Trophoblast cell (in vitro differentiated cells and primary cell): ENCODE measurements at regions not wholly inside any gene's neighbourhood (a gene's known extent, or its start where the extent isn't known, plus 50 kb on each side); places are given as distances from the start of the nearest gene placed in this dataset.

Source experiments
- DNase-seq, 2 donors: peaks; one replicate each; pipeline ENCODE4 v3.0.0-alpha.2; 2016
- H2AFZ ChIP-seq: 2 replicates; pipeline ENCODE4 v1.6.1; 2013; ENCODE audit warnings: low read length, moderate library complexity, mild to moderate bottlenecking; ENCODE audit not compliant: insufficient read depth, poor library complexity
- H2AK5ac ChIP-seq: 2 replicates; pipeline ENCODE4 v1.6.1; 2013; ENCODE audit warnings: mild to moderate bottlenecking, low read length
- H2BK120ac ChIP-seq: 2 replicates; pipeline ENCODE4 v1.6.1; 2013; ENCODE audit warnings: low read length, mild to moderate bottlenecking, moderate library complexity; ENCODE audit not compliant: insufficient read depth, poor library complexity
- H2BK12ac ChIP-seq: 2 replicates; pipeline ENCODE4 v1.6.1; 2013; ENCODE audit warnings: mild to moderate bottlenecking, low read length, moderate library complexity
- H2BK5ac ChIP-seq: 2 replicates; pipeline ENCODE4 v1.6.1; 2013; ENCODE audit warnings: low read length, low read depth, moderate library complexity, mild to moderate bottlenecking; ENCODE audit not compliant: poor library complexity
- H3K14ac ChIP-seq: 2 replicates; pipeline ENCODE4 v1.6.1; 2013; ENCODE audit warnings: mild to moderate bottlenecking, low read length
- H3K18ac ChIP-seq: 2 replicates; pipeline ENCODE4 v1.6.1; 2013; ENCODE audit warnings: mild to moderate bottlenecking, low read length
- H3K23ac ChIP-seq: 2 replicates; pipeline ENCODE4 v1.6.1; 2013; ENCODE audit warnings: low read length
- H3K27ac ChIP-seq: 2 replicates; pipeline ENCODE4 v1.5.1; 2013; ENCODE audit warnings: low read depth, mild to moderate bottlenecking, inconsistent platforms, low read length, moderate library complexity
- H3K27me3 ChIP-seq: 2 replicates; pipeline ENCODE4 v1.6.1; 2013; ENCODE audit warnings: inconsistent platforms, mild to moderate bottlenecking, low read length, moderate library complexity; ENCODE audit not compliant: insufficient read depth
- H3K36me3 ChIP-seq, 2 experiments: 1 replicate in 1 of 2; 2 replicates in 1 of 2; pipeline ENCODE4 v1.6.1; 2013; ENCODE audit warnings: low read length in 2 of 2, mild to moderate bottlenecking in 2 of 2, moderate library complexity in 1 of 2; ENCODE audit not compliant: insufficient read depth in 2 of 2, control insufficient read depth in 1 of 2
- H3K4ac ChIP-seq: 2 replicates; pipeline ENCODE4 v1.6.1; 2013; ENCODE audit warnings: low read depth, mild to moderate bottlenecking, low read length, moderate library complexity
- H3K4me1 ChIP-seq, 2 experiments: 1 replicate in 1 of 2; 2 replicates in 1 of 2; pipeline ENCODE4 v1.6.1; 2013; ENCODE audit warnings: low read length in 2 of 2, mild to moderate bottlenecking in 2 of 2, moderate library complexity in 1 of 2; ENCODE audit not compliant: insufficient read depth in 2 of 2, control insufficient read depth in 1 of 2
- H3K4me2 ChIP-seq: 2 replicates; pipeline ENCODE4 v1.6.1; 2013; ENCODE audit warnings: inconsistent platforms, mild to moderate bottlenecking, low read length, moderate library complexity
- H3K4me3 ChIP-seq: 2 replicates; pipeline ENCODE4 v1.5.1; 2013; ENCODE audit warnings: mild to moderate bottlenecking, low read depth, low read length, inconsistent platforms
- H3K79me1 ChIP-seq: one replicate; pipeline ENCODE4 v1.6.1; 2013; ENCODE audit warnings: low read length
- H3K79me2 ChIP-seq: 2 replicates; pipeline ENCODE4 v1.6.1; 2013; ENCODE audit warnings: low read length, mild to moderate bottlenecking; ENCODE audit not compliant: control insufficient read depth, insufficient read depth, poor library complexity
- H3K9ac ChIP-seq: 2 replicates; pipeline ENCODE4 v1.6.1; 2013; ENCODE audit warnings: mild to moderate bottlenecking, low read length
- H3K9me3 ChIP-seq: 2 replicates; pipeline ENCODE4 v1.6.1; 2013; ENCODE audit warnings: low read depth, mild to moderate bottlenecking, control low read depth, inconsistent platforms, low read length; ENCODE audit not compliant: insufficient read depth
- H4K12ac ChIP-seq: 2 replicates; pipeline ENCODE4 v1.6.1; 2013; ENCODE audit warnings: low read depth, mild to moderate bottlenecking, low read length, moderate library complexity
- H4K8ac ChIP-seq: 2 replicates; pipeline ENCODE4 v1.6.1; 2013; ENCODE audit warnings: low read depth, mild to moderate bottlenecking, low read length, moderate library complexity
- H4K91ac ChIP-seq: one replicate; pipeline ENCODE4 v1.6.1; 2013; ENCODE audit warnings: low read depth, mild to moderate bottlenecking, low read length, moderate library complexity
- WGBS: extraction: QIAGEN DNeasy Blood & Tissue Kit; methylation state at CpG from one replicate; pipeline ENCODE4 v1.1.7; 2013; ENCODE audit warnings: missing lambda C conversion rate; ENCODE audit not compliant: insufficient read length, insufficient coverage; ENCODE audit errors: extremely low coverage; 5-methylcytosine and 5-hydroxymethylcytosine counted together

GRCh38 chr22:49546811-49547585 lies 280.7 kb downstream of the BRD1 start:
- Histone ChIP-seq H3K23ac (no peak overlapping the region), H2AFZ (no peak overlapping the region), H3K79me1 (no peaks in the 10 kb centered on the region), H2AK5ac (no peak overlapping the region), H3K36me3 (no peaks in the 10 kb centered on the region), H3K9ac (no peak overlapping the region), H3K79me2 (no peaks in the 10 kb centered on the region), H3K4me3 (no peak overlapping the region), H4K91ac (no peak overlapping the region), H2BK12ac (no peak overlapping the region), H3K27ac (no peak overlapping the region), H3K14ac (no peak overlapping the region), H3K18ac (no peak overlapping the region), H3K27me3 (no peaks in the 10 kb centered on the region), H3K4me2 (no peak overlapping the region), H2BK5ac (no peak overlapping the region), H3K4ac (no peak overlapping the region), H4K8ac (no peak overlapping the region), H2BK120ac (no peak overlapping the region), H4K12ac (no peak overlapping the region), H3K4me1 (peaks cover 17 to 19% of the 10 kb centered on the region in 2 experiments), H3K9me3 (peaks cover 10% of the 10 kb centered on the region)
- no CpG with 5 or more reads among the region's 16 CpGs for WGBS
- no peak for DNase-seq

GRCh38 chr22:49545606-49546005 lies 282.1 kb downstream of the BRD1 start:
- Histone ChIP-seq H3K23ac (no peak overlapping the region), H4K12ac (no peak overlapping the region), H3K14ac (no peak overlapping the region), H3K9ac (no peak overlapping the region), H2AK5ac (no peak overlapping the region), H3K4me3 (no peak overlapping the region), H3K27me3 (no peaks in the 10 kb centered on the region), H4K91ac (no peak overlapping the region), H2BK12ac (no peak overlapping the region), H2AFZ (no peak overlapping the region), H4K8ac (no peak overlapping the region), H2BK120ac (no peak overlapping the region), H3K79me2 (no peaks in the 10 kb centered on the region), H3K36me3 (no peaks in the 10 kb centered on the region), H2BK5ac (no peak overlapping the region), H3K27ac (no peak overlapping the region), H3K4me2 (no peak overlapping the region), H3K4ac (no peak overlapping the region), H3K9me3 (peaks cover under 1% of the 10 kb centered on the region), H3K79me1 (no peaks in the 10 kb centered on the region), H3K4me1 (peaks cover 17 to 19% of the 10 kb centered on the region in 2 experiments), H3K18ac (no peak overlapping the region)
- DNase-seq, result no peak
- no CpG with 5 or more reads among the region's 8 CpGs for WGBS

- Histone ChIP-seq H3K18ac (no peak overlapping the region), H3K14ac (no peak overlapping the region), H3K9me3 (no peaks in the 10 kb centered on the region), H4K91ac (no peak overlapping the region), H3K9ac (no peak overlapping the region), H3K4me2 (no peak overlapping the region), H3K79me1 (no peaks in the 10 kb centered on the region), H2AK5ac (no peak overlapping the region), H4K8ac (no peak overlapping the region), H3K4ac (no peak overlapping the region), H2BK12ac (no peak overlapping the region), H3K4me3 (no peak overlapping the region), H3K27me3 (no peaks in the 10 kb centered on the region), H3K27ac (no peak overlapping the region), H3K4me1 (peaks cover 17 to 19% of the 10 kb centered on the region in 2 experiments), H4K12ac (no peak overlapping the region), H2BK5ac (no peak overlapping the region), H2AFZ (no peak overlapping the region), H3K23ac (no peak overlapping the region), H3K36me3 (no peaks in the 10 kb centered on the region), H3K79me2 (no peaks in the 10 kb centered on the region), H2BK120ac (no peak overlapping the region)
- DNase-seq, result peak in 1 of 2 donors; percentile 4
- WGBS, result no CpG with 5 or more reads among the region's 10 CpGs
Measured at GRCh38 chr22:49544286-49544685, 283.4 kb downstream of the BRD1 start.

- no CpG with 5 or more reads among the region's 10 CpGs for WGBS
- Histone ChIP-seq H3K23ac (no peak overlapping the region), H3K4me3 (peak overlapping the region; percentile 38), H4K91ac (no peak overlapping the region), H3K4me2 (no peak overlapping the region), H3K79me2 (no peaks in the 10 kb centered on the region), H3K4ac (no peak overlapping the region), H4K12ac (no peak overlapping the region), H3K9me3 (peaks cover under 1% of the 10 kb centered on the region), H2BK5ac (no peak overlapping the region), H2BK120ac (no peak overlapping the region), H3K4me1 (peaks cover 16 to 17% of the 10 kb centered on the region in 2 experiments), H3K9ac (no peak overlapping the region), H2AFZ (no peak overlapping the region), H3K36me3 (no peaks in the 10 kb centered on the region), H2BK12ac (peak overlapping the region; percentile 15), H3K27me3 (no peaks in the 10 kb centered on the region), H3K27ac (no peak overlapping the region), H3K14ac (no peak overlapping the region), H3K18ac (peak overlapping the region; percentile 45), H3K79me1 (no peaks in the 10 kb centered on the region), H2AK5ac (no peak overlapping the region), H4K8ac (no peak overlapping the region)
- DNase-seq, result no peak
Measured at GRCh38 chr22:49543876-49544275, 283.8 kb downstream of the BRD1 start.
